Ovary (tissue), 7 donors: ENCODE measurements at regions not wholly inside any gene's neighbourhood (a gene's known extent, or its start where the extent isn't known, plus 50 kb on each side); places are given as distances from the start of the nearest gene placed in this dataset.

Experiments used
- DNase-seq, 5 donors: peaks; one replicate each; pipeline ENCODE4 v3.0.0-alpha.2; 2019 to 2020
- H3K27ac ChIP-seq, 2 donors: fragments of 200-600 bp; one replicate each; pipeline versions ENCODE4 v1.5.1 to v1.8.0; 2019 to 2022
- H3K27me3 ChIP-seq: fragments of 200-600 bp; one replicate; pipeline ENCODE4 v1.8.0; 2022
- H3K36me3 ChIP-seq: fragments of 200-600 bp; sonication (generic); one replicate; pipeline ENCODE4 v1.5.1; 2019
- H3K4me1 ChIP-seq: one replicate; pipeline ENCODE4 v1.8.1; 2013; ENCODE audit warnings: mild to moderate bottlenecking, moderate library complexity; ENCODE audit not compliant: insufficient read depth
- H3K4me3 ChIP-seq: fragments of 200-600 bp; sonication (generic); one replicate; pipeline ENCODE4 v1.5.1; 2017
- H3K9me3 ChIP-seq, 2 donors: fragments of 200-600 bp in 1 of 2; sonication (generic) in 1 of 2; one replicate each; pipeline versions ENCODE4 v1.5.1 to v1.8.1; 2013 to 2019; ENCODE audit warnings: mild to moderate bottlenecking in 1 of 2, moderate library complexity in 1 of 2
- CTCF ChIP-seq, 3 donors: fragments of 450-650 bp in 2 of 3; fragments of 200-600 bp in 1 of 3; IDR thresholded peaks; one replicate each; pipeline versions ENCODE4 v1.5.1 to v1.8.0; 2016 to 2022; ENCODE audit warnings: antibody characterized with exemption in 3 of 3, mild to moderate bottlenecking in 1 of 3
- EP300 ChIP-seq: sonication (generic); formaldehyde crosslinking; IDR thresholded peaks from one replicate; pipeline ENCODE4 v1.6.1; 2017; ENCODE audit warnings: antibody characterized with exemption
- POLR2A ChIP-seq: fragments of 450-650 bp; IDR thresholded peaks from one replicate; pipeline ENCODE4 v1.6.1; 2017; ENCODE audit warnings: antibody characterized with exemption, mild to moderate bottlenecking, moderate library complexity
- WGBS, 3 donors: extraction: QIAGEN DNeasy Blood & Tissue Kit in 1 of 3; methylation state at CpG; one replicate each; pipeline versions ENCODE4 v1.1.5 to v1.1.7; 2013 to 2017; 5-methylcytosine and 5-hydroxymethylcytosine counted together
- intact Hi-C, 4 donors: fragments of 100-400 bp; cut with DNase I; formaldehyde crosslinking; loops; one replicate each; pipeline versions ENCODE4 v1.11.0 to v1.15.1; 2022 to 2023
- donor health status: DM: no; HTN: no; CAD: no; lungs with moderate emphysema.
- donor health status: DM: no; HTN: no; CAD: no.
- donor health status: Bipolar disorder and iron deficiency.
- donor health status: DM: no; HTN: no; CAD: no.
- donor health status: DM: yes; HTN: yes; CAD: no.

GRCh38 chr15:35720019-35720418 is 174.1 kb upstream of the DPH6 start:
- no peak for DNase-seq
- Histone ChIP-seq H3K4me1 (no peaks in the 10 kb centered on the region), H3K4me3 (no peak overlapping the region), H3K36me3 (no peaks in the 10 kb centered on the region), H3K9me3 (no peaks in the 10 kb centered on the region), H3K27me3 (no peaks in the 10 kb centered on the region), H3K27ac (no peak overlapping the region)
- intact Hi-C loops: no loop called here
- TF ChIP-seq CTCF (IDR thresholded peaks at IDR 0.05) (no peak), EP300 (no peak)
- WGBS, 3 donors: 48 to 70% (median 59%) methylated on average over 2 of the region's 2 CpGs

GRCh38 chr15:35720984-35721383 is 175.0 kb upstream of the DPH6 start:
- intact Hi-C loops: no loop called here
- no peaks in the 10 kb centered on the region for H3K36me3 ChIP-seq
- no peaks in the 10 kb centered on the region for H3K27me3 ChIP-seq
- H3K27ac ChIP-seq: no peak overlapping the region
- no peak overlapping the region for H3K4me3 ChIP-seq
- no peaks in the 10 kb centered on the region for H3K9me3 ChIP-seq
- no peak for DNase-seq
- TF ChIP-seq EP300 (no peak), POLR2A (no peak), CTCF (IDR thresholded peaks at IDR 0.05) (no peak)
- no peaks in the 10 kb centered on the region for H3K4me1 ChIP-seq
- 89 to 99% (median 90%) methylated on average over 2 of the region's 2 CpGs for WGBS, 3 donors

- H3K4me1 ChIP-seq: no peaks in the 10 kb centered on the region
- intact Hi-C loops: no loop called here
- no peak for DNase-seq
- no peak for TF ChIP-seq EP300
- no peak for TF ChIP-seq POLR2A
- no peak for TF ChIP-seq CTCF (IDR thresholded peaks at IDR 0.05)
- no peak overlapping the region for H3K27ac ChIP-seq
- H3K27me3 ChIP-seq: no peaks in the 10 kb centered on the region
- no peaks in the 10 kb centered on the region for H3K9me3 ChIP-seq
- WGBS, 3 donors: 87 to 91% (median 89%) methylated on average over 4 of the region's 4 CpGs
- H3K36me3 ChIP-seq: no peaks in the 10 kb centered on the region
- no peak overlapping the region for H3K4me3 ChIP-seq
These were observed 175.8 kb upstream of the DPH6 start for GRCh38 chr15:35721751-35722150.

GRCh38 chr15:35722501-35722900 is 176.5 kb upstream of the DPH6 start:
- DNase-seq: no peak
- no peaks in the 10 kb centered on the region for H3K36me3 ChIP-seq
- 59 to 82% (median 65%) methylated on average over 3 of the region's 3 CpGs for WGBS, 3 donors
- H3K4me1 ChIP-seq: no peaks in the 10 kb centered on the region
- intact Hi-C loops: no loop called here
- no peak overlapping the region for H3K27ac ChIP-seq
- no peaks in the 10 kb centered on the region for H3K27me3 ChIP-seq
- TF ChIP-seq POLR2A (no peak), EP300 (no peak), CTCF (IDR thresholded peaks at IDR 0.05) (no peak)
- no peaks in the 10 kb centered on the region for H3K9me3 ChIP-seq
- no peak overlapping the region for H3K4me3 ChIP-seq
